Esophagus (tissue), 2 donors: ENCODE measurements at regions not wholly inside any gene's neighbourhood (a gene's known extent, or its start where the extent isn't known, plus 50 kb on each side); places are given as distances from the start of the nearest gene placed in this dataset.

Source experiments
- H3K27ac ChIP-seq, 2 donors: one replicate each; pipeline ENCODE4 v1.5.1; 2013; ENCODE audit warnings: low read depth in 2 of 2, mild to moderate bottlenecking in 2 of 2, inconsistent platforms in 1 of 2, low read length in 1 of 2, moderate library complexity in 1 of 2
- H3K27me3 ChIP-seq, 2 donors: one replicate each; pipeline ENCODE4 v1.6.1; 2013; ENCODE audit warnings: low read length in 2 of 2, control low read depth in 1 of 2, mild to moderate bottlenecking in 1 of 2; ENCODE audit not compliant: insufficient read depth in 2 of 2, control insufficient read depth in 1 of 2
- H3K36me3 ChIP-seq, 2 donors: one replicate each; pipeline ENCODE4 v1.6.1; 2013; ENCODE audit warnings: low read length in 1 of 2; ENCODE audit not compliant: control insufficient read depth in 2 of 2, insufficient read depth in 2 of 2
- H3K4me1 ChIP-seq, 2 donors: one replicate each; pipeline ENCODE4 v1.6.1; 2013; ENCODE audit warnings: low read length in 1 of 2; ENCODE audit not compliant: control insufficient read depth in 2 of 2, insufficient read depth in 2 of 2
- H3K4me3 ChIP-seq, 2 donors: one replicate each; pipeline ENCODE4 v1.5.1; 2013; ENCODE audit warnings: low read length in 2 of 2, mild to moderate bottlenecking in 2 of 2, low read depth in 1 of 2, moderate library complexity in 1 of 2
- H3K9me3 ChIP-seq, 2 donors: one replicate each; pipeline ENCODE4 v1.6.1; 2013; ENCODE audit warnings: mild to moderate bottlenecking in 2 of 2, low read depth in 1 of 2, low read length in 1 of 2, moderate library complexity in 1 of 2; ENCODE audit not compliant: control insufficient read depth in 2 of 2, insufficient read depth in 1 of 2
- WGBS, 2 donors: extraction: QIAGEN DNeasy Blood & Tissue Kit; methylation state at CpG; one replicate each; pipeline ENCODE4 v1.1.7; 2013; 5-methylcytosine and 5-hydroxymethylcytosine counted together
- donor health status: healthy with polysubstance abuse.
- donor health status: Bipolar disorder and iron deficiency.

DNA sequence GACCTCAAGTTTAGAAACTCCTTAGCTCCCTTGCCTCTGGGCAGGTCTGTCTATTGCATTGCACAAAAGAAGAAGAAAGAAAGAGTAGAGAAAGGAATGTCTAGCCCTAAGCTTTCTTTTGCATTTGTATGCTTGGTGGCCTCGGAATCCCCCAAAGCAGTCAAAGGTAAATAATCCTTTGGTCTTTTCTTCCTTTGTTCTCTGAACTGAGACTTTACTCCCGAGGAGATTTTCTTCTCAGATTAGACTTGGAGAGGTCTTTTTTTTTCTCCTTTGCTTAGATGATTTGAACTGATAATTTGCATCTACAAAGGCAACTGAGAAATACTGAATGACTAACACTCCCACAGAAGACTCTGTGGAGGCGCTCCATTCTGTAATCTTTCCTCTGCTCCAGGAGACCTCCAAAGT lies 93.2 kb downstream of the AKR1D1 start:
- WGBS, 2 donors, result 33 to 45% methylated on average over 3 of the region's 3 CpGs
- Histone ChIP-seq H3K9me3 (peaks cover 0 to 4% of the 10 kb centered on the region in 2 donors), H3K4me1 (no peaks in the 10 kb centered on the region)

DNA sequence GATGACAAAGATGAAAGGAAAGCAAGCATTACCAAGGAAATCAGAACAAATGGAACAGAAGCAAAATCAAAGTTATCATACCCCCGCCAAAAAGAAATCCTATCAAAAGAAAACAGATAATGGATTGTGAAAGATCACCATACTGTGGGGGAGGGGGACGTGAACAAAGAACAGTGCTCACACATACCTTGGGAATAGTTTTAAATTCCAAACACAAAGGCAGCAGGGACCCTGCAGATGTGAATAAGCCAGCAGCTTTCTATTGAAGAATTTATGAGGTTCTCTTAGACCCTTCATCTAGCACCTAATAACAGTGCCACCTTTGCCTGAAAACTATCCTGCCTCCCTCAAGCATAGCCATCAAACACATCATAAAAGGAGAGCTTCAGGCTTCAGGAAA lies 94.0 kb downstream of the AKR1D1 start:
- 48 to 50% methylated on average over 2 of the region's 2 CpGs for WGBS, 2 donors
- H3K27ac ChIP-seq, result no peak overlapping the region
- no peaks in the 10 kb centered on the region for H3K36me3 ChIP-seq
- H3K27me3 ChIP-seq, result no peaks in the 10 kb centered on the region
- H3K4me1 ChIP-seq, result no peaks in the 10 kb centered on the region
- H3K9me3 ChIP-seq, result no peaks in the 10 kb centered on the region
- no peak overlapping the region for H3K4me3 ChIP-seq

More for the DNA sequence above, 93.2 kb downstream of the AKR1D1 start:
- no peak overlapping the region for H3K27ac ChIP-seq
- H3K4me3 ChIP-seq, result no peak overlapping the region
- no peaks in the 10 kb centered on the region for H3K36me3 ChIP-seq
- H3K27me3 ChIP-seq, result no peaks in the 10 kb centered on the region

DNA sequence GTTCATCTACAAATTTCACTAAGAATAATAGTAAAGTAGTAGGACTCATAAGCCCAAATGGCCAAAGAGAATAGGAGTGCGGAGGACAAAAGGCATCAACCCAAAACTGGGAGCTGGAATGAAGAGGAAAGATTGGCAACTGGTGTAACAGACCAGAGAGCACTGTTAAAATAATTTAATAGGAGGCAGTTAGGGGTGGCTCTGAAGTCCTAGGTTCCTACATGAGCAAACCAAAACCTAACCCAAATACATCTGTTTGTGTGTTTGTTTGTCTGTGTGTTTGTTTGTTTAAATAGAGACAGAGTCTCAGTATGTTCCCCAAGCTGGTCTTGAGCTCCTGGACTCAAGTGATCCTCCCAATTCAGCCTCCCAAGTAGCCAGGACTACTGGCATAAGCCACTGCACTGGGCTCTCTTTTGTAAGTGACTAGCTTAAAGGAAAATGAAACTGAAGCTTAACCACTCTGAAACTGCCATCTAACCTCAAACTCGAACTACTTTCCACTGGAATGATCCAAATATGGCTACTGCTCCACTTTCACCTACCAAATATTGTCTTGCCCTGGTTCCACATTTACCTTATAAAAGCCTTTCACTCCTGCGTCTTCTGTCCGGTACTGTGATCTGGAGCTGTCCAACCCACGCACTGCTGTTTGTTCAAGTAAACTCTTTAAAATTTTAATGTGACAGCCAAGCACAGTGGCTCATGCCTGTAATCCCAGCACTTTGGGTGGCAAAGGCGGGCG lies 94.9 kb downstream of the AKR1D1 start:
- Histone ChIP-seq H3K4me3 (no peak overlapping the region), H3K4me1 (no peaks in the 10 kb centered on the region), H3K9me3 (no peaks in the 10 kb centered on the region), H3K27me3 (no peaks in the 10 kb centered on the region), H3K27ac (no peak overlapping the region), H3K36me3 (no peaks in the 10 kb centered on the region)
- WGBS, 2 donors, result 77 to 80% methylated on average over 7 of the region's 7 CpGs

DNA sequence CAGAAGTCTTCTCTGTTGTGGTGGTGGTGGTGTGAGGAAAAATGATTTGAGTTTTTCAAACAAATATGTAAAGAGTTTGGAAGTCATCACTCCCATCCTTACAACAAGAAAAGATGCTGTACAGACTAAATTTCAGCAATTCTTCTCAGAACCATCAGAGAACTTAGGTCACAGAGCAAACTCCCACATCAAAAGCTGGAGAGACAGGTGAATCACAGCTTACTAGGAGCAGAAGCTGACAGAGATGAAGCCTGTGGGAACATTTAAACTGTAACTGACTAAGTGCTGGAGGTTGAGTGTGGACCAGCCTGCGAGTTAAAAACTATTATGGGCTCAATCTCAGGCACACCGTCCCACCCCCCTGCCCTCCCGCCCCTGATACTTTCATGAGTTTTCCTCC lies 97.3 kb downstream of the AKR1D1 start:
- H3K4me1 ChIP-seq, result no peaks in the 10 kb centered on the region
- H3K4me3 ChIP-seq, result no peak overlapping the region
- H3K27me3 ChIP-seq, result no peaks in the 10 kb centered on the region
- H3K36me3 ChIP-seq, result no peaks in the 10 kb centered on the region
- WGBS, 2 donors, result 87 to 93% methylated on average over 3 of the region's 3 CpGs
- H3K9me3 ChIP-seq, result no peaks in the 10 kb centered on the region
- no peak overlapping the region for H3K27ac ChIP-seq

GRCh38 chr7:138176060-138176459 lies 99.8 kb downstream of the AKR1D1 start:
- no peaks in the 10 kb centered on the region for H3K36me3 ChIP-seq
- H3K4me3 ChIP-seq, result no peak overlapping the region
- WGBS, 2 donors, result 87 to 90% methylated on average over 5 of the region's 5 CpGs
- no peak overlapping the region for H3K27ac ChIP-seq
- H3K9me3 ChIP-seq, result no peaks in the 10 kb centered on the region
- no peaks in the 10 kb centered on the region for H3K4me1 ChIP-seq
- no peaks in the 10 kb centered on the region for H3K27me3 ChIP-seq

DNA sequence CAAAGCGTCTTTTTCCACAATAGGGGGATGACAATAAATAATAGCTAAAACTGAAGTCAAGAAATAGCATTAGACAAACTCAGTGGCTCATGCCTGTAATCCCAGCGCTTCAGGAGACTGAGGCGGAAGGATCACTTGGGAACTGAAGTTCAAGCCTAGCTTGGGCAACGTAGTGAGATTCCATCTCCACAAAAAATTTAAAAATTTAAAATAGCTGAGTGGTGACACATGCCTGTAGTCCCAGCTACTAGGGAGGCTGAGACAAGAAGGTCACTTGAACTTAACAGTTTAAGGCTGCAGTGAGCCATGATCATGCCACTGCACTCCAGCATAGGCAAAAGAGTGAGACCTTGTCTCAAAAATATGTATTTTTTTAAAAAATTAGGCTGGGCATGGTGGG lies 107.9 kb downstream of the AKR1D1 start:
- Histone ChIP-seq H3K27ac (no peak overlapping the region), H3K36me3 (no peaks in the 10 kb centered on the region), H3K4me3 (no peak overlapping the region), H3K4me1 (no peaks in the 10 kb centered on the region), H3K27me3 (no peaks in the 10 kb centered on the region), H3K9me3 (peaks cover 2 to 3% of the 10 kb centered on the region in 2 donors)
- 83 to 87% methylated on average over 4 of the region's 4 CpGs for WGBS, 2 donors

GRCh38 chr7:138185132-138185908 lies 109.1 kb downstream of the AKR1D1 start:
- Histone ChIP-seq H3K36me3 (no peaks in the 10 kb centered on the region), H3K4me1 (no peaks in the 10 kb centered on the region), H3K4me3 (no peak overlapping the region), H3K9me3 (peaks cover 2 to 3% of the 10 kb centered on the region in 2 donors), H3K27me3 (no peaks in the 10 kb centered on the region), H3K27ac (no peak overlapping the region)
- 87 to 92% methylated on average over 12 of the region's 12 CpGs for WGBS, 2 donors

DNA sequence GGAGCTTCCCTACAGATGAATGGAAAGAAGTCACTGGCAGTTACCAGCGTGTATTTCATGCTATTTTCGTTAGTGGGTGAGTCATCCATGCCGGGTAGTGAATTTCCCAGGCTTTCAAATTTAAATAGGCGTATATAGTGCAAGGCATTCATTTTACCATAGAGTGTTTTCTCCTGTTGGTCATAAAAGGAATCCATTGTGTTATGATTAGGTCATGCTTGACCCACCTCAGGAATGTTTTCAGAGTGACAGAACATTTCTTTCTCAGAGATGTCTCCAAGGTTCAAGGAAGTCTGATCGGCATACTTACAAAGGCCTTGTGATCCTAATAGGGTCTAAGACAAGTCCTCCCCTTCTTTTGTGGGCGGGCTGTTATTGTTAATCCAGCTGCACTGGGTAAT lies 110.7 kb downstream of the AKR1D1 start:
- H3K36me3 ChIP-seq, result no peaks in the 10 kb centered on the region
- H3K9me3 ChIP-seq, result peaks cover 2 to 3% of the 10 kb centered on the region in 2 donors
- H3K27ac ChIP-seq, result peak overlapping the region in 1 of 2 donors; percentile 68
- 63 to 64% methylated on average over 6 of the region's 6 CpGs for WGBS, 2 donors
- H3K4me1 ChIP-seq, result no peaks in the 10 kb centered on the region
- no peak overlapping the region for H3K4me3 ChIP-seq
- H3K27me3 ChIP-seq, result no peaks in the 10 kb centered on the region

DNA sequence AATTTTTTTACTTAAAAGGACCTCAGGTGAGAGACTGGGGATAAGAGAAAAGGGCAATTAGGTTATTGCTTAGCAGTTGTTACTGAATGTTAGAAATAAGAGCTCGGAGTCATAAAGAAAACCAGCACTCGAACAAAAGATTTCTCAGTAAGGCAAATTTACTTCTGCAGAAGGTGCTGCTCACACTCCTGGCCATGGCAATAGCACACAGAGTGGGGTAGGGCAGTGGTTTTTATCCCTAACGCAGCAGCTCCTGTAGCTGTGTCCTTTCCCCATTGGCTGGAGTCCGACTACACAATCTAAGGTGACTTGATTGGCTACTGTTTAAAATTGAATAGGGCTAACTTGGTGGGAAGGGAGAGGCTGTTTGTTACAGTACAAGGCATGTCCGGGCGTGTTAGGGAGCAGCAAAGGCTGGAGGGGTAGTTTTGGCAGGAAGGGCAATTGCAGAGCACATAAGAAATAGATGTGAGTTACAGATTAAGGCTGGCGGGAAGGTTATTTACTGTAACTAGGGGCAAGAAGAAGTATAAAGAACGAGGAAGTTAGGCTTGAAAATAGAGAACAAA lies 112.1 kb downstream of the AKR1D1 start:
- no peaks in the 10 kb centered on the region for H3K4me1 ChIP-seq
- H3K9me3 ChIP-seq, result peaks cover 2 to 3% of the 10 kb centered on the region in 2 donors
- H3K27me3 ChIP-seq, result no peaks in the 10 kb centered on the region
- no peak overlapping the region for H3K4me3 ChIP-seq
- no peak overlapping the region for H3K27ac ChIP-seq
- WGBS, 2 donors, result 69 to 76% methylated on average over 8 of the region's 8 CpGs
- no peaks in the 10 kb centered on the region for H3K36me3 ChIP-seq
